OCI-LY7 (cell line): ENCODE measurements at regions not wholly inside any gene's neighbourhood (a gene's known extent, or its start where the extent isn't known, plus 50 kb on each side); places are given as distances from the start of the nearest gene placed in this dataset.

ENCODE experiments used
- BruUV-seq: library from RNA; stranded (reverse); fragments of 400-500 nt; replicated peaks from 2 replicates; lab custom pipeline; 2021; lab: Mats Ljungman, UMichigan
- CTCF ChIA-PET: fragments of 300-600 bp; sonication (Branson Sonifier 250); formaldehyde crosslinking; loops from one replicate; lab custom pipeline; 2022; ENCODE audit warnings: antibody characterized with exemption; ENCODE audit not compliant: unreplicated experiment; lab: Charles Lee
- POLR2A ChIA-PET: fragments of 300-600 bp; sonication (Branson Sonifier 250); formaldehyde crosslinking; loops from one replicate; lab custom pipeline; 2022; ENCODE audit warnings: antibody characterized with exemption; lab: Charles Lee
- DNase-seq: peaks from one replicate; pipeline ENCODE4 v3.0.0-alpha.2; 2015; ENCODE audit warnings: low spot score
- H2AFZ ChIP-seq: fragments of 200-600 bp; sonication (generic), shearing (Covaris generic); 2 replicates; pipeline ENCODE4 v1.6.1; 2014; ENCODE audit warnings: mild to moderate bottlenecking, antibody characterized with exemption, low read length, moderate library complexity
- H3K27ac ChIP-seq: fragments of 200-600 bp; sonication (generic); 2 replicates; pipeline ENCODE4 v1.5.1; 2014; ENCODE audit warnings: mixed run types, low read depth, mild to moderate bottlenecking, moderate library complexity, low read length, inconsistent platforms; ENCODE audit not compliant: poor library complexity, severe bottlenecking
- H3K36me3 ChIP-seq: fragments of 200-600 bp; sonication (generic); 2 replicates; pipeline ENCODE4 v1.6.1; 2014; ENCODE audit warnings: mild to moderate bottlenecking, antibody characterized with exemption, low read length, moderate library complexity, mixed read lengths; ENCODE audit not compliant: insufficient read depth
- H3K4me1 ChIP-seq: fragments of 200-600 bp; sonication (generic); 2 replicates; pipeline ENCODE4 v1.5.1; 2014; ENCODE audit warnings: mild to moderate bottlenecking, low read length; ENCODE audit not compliant: insufficient read depth, poor library complexity, severe bottlenecking
- H3K4me2 ChIP-seq: fragments of 200-600 bp; sonication (generic); 2 replicates; pipeline ENCODE4 v1.6.1; 2014; ENCODE audit warnings: mild to moderate bottlenecking, low read length
- H3K4me3 ChIP-seq: fragments of 200-600 bp; sonication (generic); 2 replicates; pipeline ENCODE4 v1.5.1; 2014; ENCODE audit warnings: mild to moderate bottlenecking, low read depth, low read length; ENCODE audit not compliant: poor library complexity, severe bottlenecking
- H3K79me2 ChIP-seq: fragments of 200-600 bp; sonication (generic); 2 replicates; pipeline ENCODE4 v1.6.1; 2016; ENCODE audit warnings: low read depth, mild to moderate bottlenecking, low read length, moderate library complexity, mixed read lengths; ENCODE audit not compliant: insufficient read depth
- H3K9me2 ChIP-seq: fragments of 200-600 bp; sonication (generic); 2 replicates; pipeline ENCODE4 v1.6.1; 2016; ENCODE audit warnings: mild to moderate bottlenecking, low read length, mixed read lengths; ENCODE audit not compliant: insufficient read depth
- H3K9me3 ChIP-seq: fragments of 200-600 bp; sonication (generic); 2 replicates; pipeline ENCODE4 v1.6.1; 2014; ENCODE audit warnings: mild to moderate bottlenecking, mixed run types, low read length, mixed read lengths
- H4K20me1 ChIP-seq: fragments of 200-600 bp; sonication (generic); 2 replicates; pipeline ENCODE4 v1.6.1; 2014; ENCODE audit warnings: mild to moderate bottlenecking, antibody characterized with exemption, low read length, moderate library complexity, mixed read lengths; ENCODE audit not compliant: insufficient read depth
- EZH2phosphoT487 ChIP-seq: fragments of 200-600 bp; sonication (generic); IDR thresholded peaks from 2 replicates; pipeline ENCODE4 v1.6.1; 2018; ENCODE audit warnings: low read depth, borderline replicate concordance, mild to moderate bottlenecking, mixed run types, antibody characterized with exemption, low read length, moderate library complexity, mixed read lengths
- intact Hi-C: fragments of 100-400 bp; cut with micrococcal nuclease; formaldehyde crosslinking; loops from one replicate; pipeline ENCODE4 v1.10.0; 2022; ENCODE audit not compliant: unreplicated experiment
- TF ChIP-seq, protein P1 (sequence below): fragments of 200-600 bp; sonication (generic); conservative IDR thresholded peaks from 2 replicates; pipeline ENCODE4 v1.5.1; 2014; ENCODE audit warnings: mild to moderate bottlenecking, antibody characterized with exemption, low read length, moderate library complexity, mixed read lengths

DNA sequence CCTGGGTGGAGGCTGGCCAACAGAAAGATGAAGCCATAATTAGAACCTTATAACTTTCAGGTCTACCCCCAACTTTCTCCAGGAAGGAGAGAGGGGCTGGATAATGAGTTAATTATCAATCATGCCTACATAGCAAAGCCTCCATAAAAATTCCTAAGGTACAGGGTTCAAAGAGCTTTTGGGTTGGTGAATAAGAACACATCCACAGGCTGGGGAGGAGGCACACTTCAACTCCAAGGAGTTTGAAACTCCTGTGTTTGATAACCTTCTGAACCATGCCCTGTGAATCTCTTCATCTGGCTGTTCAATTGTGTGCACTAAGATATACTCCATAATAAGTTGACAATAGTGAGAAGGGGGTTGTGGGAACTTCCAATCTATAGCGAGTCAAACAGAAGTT is 552.3 kb downstream of the TDRD15 start:
- H4K20me1 ChIP-seq = no peaks in the 10 kb centered on the region
- no peaks in the 10 kb centered on the region for H3K79me2 ChIP-seq
- H3K36me3 ChIP-seq = no peaks in the 10 kb centered on the region
- no peak overlapping the region for H3K27ac ChIP-seq
- no peak for DNase-seq
- H3K4me2 ChIP-seq = no peak overlapping the region
- ChIA-PET POLR2A (no interaction called here), CTCF (no interaction called here)
- H3K9me2 ChIP-seq = no peaks in the 10 kb centered on the region
- no peak overlapping the region for H3K4me3 ChIP-seq
- H3K4me1 ChIP-seq = no peaks in the 10 kb centered on the region
- no peak overlapping the region for H2AFZ ChIP-seq
- intact Hi-C loops = no loop called here
- no peak for TF ChIP-seq EZH2phosphoT487
- TF ChIP-seq, protein P1, sequence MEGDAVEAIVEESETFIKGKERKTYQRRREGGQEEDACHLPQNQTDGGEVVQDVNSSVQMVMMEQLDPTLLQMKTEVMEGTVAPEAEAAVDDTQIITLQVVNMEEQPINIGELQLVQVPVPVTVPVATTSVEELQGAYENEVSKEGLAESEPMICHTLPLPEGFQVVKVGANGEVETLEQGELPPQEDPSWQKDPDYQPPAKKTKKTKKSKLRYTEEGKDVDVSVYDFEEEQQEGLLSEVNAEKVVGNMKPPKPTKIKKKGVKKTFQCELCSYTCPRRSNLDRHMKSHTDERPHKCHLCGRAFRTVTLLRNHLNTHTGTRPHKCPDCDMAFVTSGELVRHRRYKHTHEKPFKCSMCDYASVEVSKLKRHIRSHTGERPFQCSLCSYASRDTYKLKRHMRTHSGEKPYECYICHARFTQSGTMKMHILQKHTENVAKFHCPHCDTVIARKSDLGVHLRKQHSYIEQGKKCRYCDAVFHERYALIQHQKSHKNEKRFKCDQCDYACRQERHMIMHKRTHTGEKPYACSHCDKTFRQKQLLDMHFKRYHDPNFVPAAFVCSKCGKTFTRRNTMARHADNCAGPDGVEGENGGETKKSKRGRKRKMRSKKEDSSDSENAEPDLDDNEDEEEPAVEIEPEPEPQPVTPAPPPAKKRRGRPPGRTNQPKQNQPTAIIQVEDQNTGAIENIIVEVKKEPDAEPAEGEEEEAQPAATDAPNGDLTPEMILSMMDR = no peak
- no TSS peak for BruUV-seq
- H3K9me3 ChIP-seq = no peaks in the 10 kb centered on the region

DNA sequence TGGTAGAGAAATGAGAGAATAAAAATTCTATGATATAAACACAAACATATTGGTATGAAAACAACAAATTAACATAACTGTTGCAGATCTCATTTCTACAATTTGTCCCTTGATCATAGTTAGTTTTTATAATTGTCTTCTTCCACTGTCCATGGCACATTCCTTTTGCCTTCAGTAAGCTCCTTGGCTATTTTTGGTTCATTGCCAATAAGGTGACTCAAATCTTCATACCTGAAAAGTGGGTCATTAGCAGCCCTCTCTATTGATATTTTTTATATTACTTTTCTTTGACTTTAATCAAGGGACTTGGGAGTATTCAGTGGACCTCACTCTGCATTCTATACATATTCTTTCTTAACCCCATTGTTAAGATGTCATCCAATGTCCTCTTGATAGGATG is 552.9 kb downstream of the TDRD15 start:
- no TSS peak for BruUV-seq
- no peak overlapping the region for H3K4me2 ChIP-seq
- H3K4me1 ChIP-seq = no peaks in the 10 kb centered on the region
- intact Hi-C loops = no loop called here
- H3K4me3 ChIP-seq = no peak overlapping the region
- H3K27ac ChIP-seq = no peak overlapping the region
- no peaks in the 10 kb centered on the region for H4K20me1 ChIP-seq
- POLR2A ChIA-PET = no interaction called here
- no peak for TF ChIP-seq EZH2phosphoT487
- TF ChIP-seq, protein P1 = no peak
- no peaks in the 10 kb centered on the region for H3K79me2 ChIP-seq
- H3K9me2 ChIP-seq = no peaks in the 10 kb centered on the region
- H3K36me3 ChIP-seq = no peaks in the 10 kb centered on the region
- CTCF ChIA-PET = no interaction called here
- DNase-seq = no peak
- H2AFZ ChIP-seq = no peak overlapping the region
- no peaks in the 10 kb centered on the region for H3K9me3 ChIP-seq

DNA sequence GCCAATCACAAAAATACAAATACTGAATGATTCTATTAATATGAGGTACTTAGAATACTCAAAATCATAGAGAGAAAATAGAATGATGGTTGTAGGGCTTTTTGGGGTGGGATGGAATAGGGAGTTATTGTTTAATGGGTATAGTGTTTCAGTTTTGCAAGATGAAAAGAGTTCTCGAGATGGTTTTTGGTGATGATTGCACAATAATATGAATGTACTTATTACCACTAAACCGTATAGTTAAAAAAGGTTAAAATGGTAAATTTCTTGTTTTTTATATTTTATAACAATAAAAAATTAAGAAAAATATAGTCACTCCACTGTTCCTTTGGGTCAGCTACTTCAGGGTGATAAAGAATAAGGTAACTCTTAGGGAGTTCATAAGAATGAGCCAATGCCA is 560.1 kb downstream of the TDRD15 start:
- no peak overlapping the region for H3K27ac ChIP-seq
- intact Hi-C loops = no loop called here
- BruUV-seq = no TSS peak
- no peaks in the 10 kb centered on the region for H4K20me1 ChIP-seq
- DNase-seq = no peak
- no peak overlapping the region for H3K4me3 ChIP-seq
- no peak overlapping the region for H3K4me2 ChIP-seq
- H3K79me2 ChIP-seq = no peaks in the 10 kb centered on the region
- no peaks in the 10 kb centered on the region for H3K36me3 ChIP-seq
- no peaks in the 10 kb centered on the region for H3K4me1 ChIP-seq
- POLR2A ChIA-PET = no interaction called here
- no peak overlapping the region for H2AFZ ChIP-seq
- H3K9me3 ChIP-seq = no peaks in the 10 kb centered on the region
- CTCF ChIA-PET = no interaction called here
- TF ChIP-seq EZH2phosphoT487 = no peak
- TF ChIP-seq, protein P1 = no peak
- no peaks in the 10 kb centered on the region for H3K9me2 ChIP-seq
